ENCODE measurements at regions not wholly inside any gene's neighbourhood (a gene's known extent, or its start where the extent isn't known, plus 50 kb on each side); places are given as distances from the start of the nearest gene placed in this dataset.

- TF ChIP-seq POLR2A (IDR thresholded peaks at IDR 0.05; ENCODE audit: low read depth, low read length) (no peak), POLR2AphosphoS5 (IDR thresholded peaks at IDR 0.05; ENCODE audit: low read depth, low read length) (no peak), TAF1 (IDR thresholded peaks at IDR 0.05; ENCODE audit: borderline replicate concordance, low read depth, low read length) (no peak)
These were observed 53.3 kb upstream of the PRSS3 start for GRCh38 chr9:33742051-33742450.

All from GM12892 (cell line).